ENCODE measurements at regions not wholly inside any gene's neighbourhood (a gene's known extent, or its start where the extent isn't known, plus 50 kb on each side); places are given as distances from the start of the nearest gene placed in this dataset.

- TF ChIP-seq CTCF (IDR thresholded peaks at IDR 0.05; ENCODE audit: low read depth, low read length) = no peak
- in situ Hi-C loops (cut with HindIII; ENCODE audit: low sequenced_read_pairs) = no loop called here
- no peak overlapping the region for H3K4me3 ChIP-seq (ENCODE audit: low read depth, low read length)
- DNase-seq (ENCODE audit: low read depth, low spot score) = no peak
Measured at GRCh38 chr7:156021471-156021870, 209.2 kb upstream of the SHH start.

GRCh38 chr7:156020566-156020965 lies 208.3 kb upstream of the SHH start:
- no peak for TF ChIP-seq CTCF (IDR thresholded peaks at IDR 0.05; ENCODE audit: low read depth, low read length)
- no peak for DNase-seq (ENCODE audit: low read depth, low spot score)
- in situ Hi-C loops (cut with HindIII; ENCODE audit: low sequenced_read_pairs) = no loop called here
- H3K4me3 ChIP-seq (ENCODE audit: low read depth, low read length) = no peak overlapping the region

DNA sequence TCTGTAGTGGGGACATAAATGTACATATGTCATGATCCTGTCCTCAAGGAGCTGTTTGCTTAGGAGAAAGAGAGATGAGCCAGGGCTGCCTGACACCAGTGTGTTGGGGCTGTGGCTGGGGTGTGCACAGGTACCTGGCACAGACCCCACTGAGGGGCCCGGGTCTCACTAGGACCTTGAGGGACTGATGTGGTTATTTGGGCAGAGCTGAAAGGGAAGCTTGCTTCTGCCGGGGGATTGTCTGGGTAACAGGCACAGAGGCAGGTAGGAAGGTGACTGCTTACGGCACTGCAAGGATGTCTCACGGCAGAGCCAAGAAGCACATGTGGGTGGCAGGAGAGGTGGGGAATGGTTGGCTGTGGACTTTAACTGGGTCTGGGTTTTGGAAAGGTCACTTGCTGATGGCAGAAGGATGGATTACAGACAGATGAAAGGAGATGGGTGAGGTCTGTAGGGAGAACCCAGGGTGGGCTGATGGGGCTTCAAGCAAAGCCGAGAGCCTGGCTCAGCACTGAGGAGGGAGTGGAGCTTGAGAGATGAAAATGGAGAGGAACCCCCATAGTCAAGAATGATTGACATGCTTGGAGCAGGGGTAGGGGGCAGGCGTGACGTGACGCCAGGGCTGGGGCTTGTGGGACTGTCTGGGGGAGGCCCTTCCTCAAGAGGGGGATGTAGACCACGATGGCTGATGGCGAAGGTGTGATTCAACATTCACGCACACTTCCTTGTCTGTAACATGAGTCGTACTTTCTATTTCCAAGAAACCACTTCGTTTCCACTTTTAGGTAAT lies 207.7 kb upstream of the SHH start:
- no peak for TF ChIP-seq CTCF (IDR thresholded peaks at IDR 0.05; ENCODE audit: low read depth, low read length)
- no peak for DNase-seq (ENCODE audit: low read depth, low spot score)
- in situ Hi-C loops (cut with HindIII; ENCODE audit: low sequenced_read_pairs) = no loop called here
- no peak overlapping the region for H3K4me3 ChIP-seq (ENCODE audit: low read depth, low read length)

DNA sequence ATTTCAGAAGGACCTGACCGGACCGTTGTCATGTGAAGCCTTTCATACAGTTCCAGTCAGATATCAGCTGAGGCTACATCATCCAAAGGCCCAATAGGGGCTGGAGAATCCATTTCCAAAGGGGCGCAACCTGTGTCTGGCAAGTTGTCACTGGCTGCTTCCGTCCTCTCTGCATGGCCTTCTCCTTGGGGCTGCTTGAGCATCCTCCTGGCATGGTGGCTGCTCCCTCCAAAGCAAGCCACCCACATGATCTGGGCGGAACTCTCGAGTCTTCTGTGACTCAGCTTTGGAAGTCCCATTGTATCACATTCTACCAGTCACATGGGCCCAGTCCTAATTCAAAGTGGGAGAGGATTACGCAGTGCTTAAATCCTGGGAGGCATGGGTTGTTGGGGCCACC lies 207.0 kb upstream of the SHH start:
- no peak overlapping the region for H3K4me3 ChIP-seq (ENCODE audit: low read depth, low read length)
- TF ChIP-seq CTCF (IDR thresholded peaks at IDR 0.05; ENCODE audit: low read depth, low read length) = no peak
- in situ Hi-C loops (cut with HindIII; ENCODE audit: low sequenced_read_pairs) = no loop called here
- no peak for DNase-seq (ENCODE audit: low read depth, low spot score)

GRCh38 chr7:156017916-156018700 lies 205.8 kb upstream of the SHH start:
- in situ Hi-C loops (cut with HindIII; ENCODE audit: low sequenced_read_pairs) = no loop called here
- TF ChIP-seq CTCF (IDR thresholded peaks at IDR 0.05; ENCODE audit: low read depth, low read length) = no peak
- H3K4me3 ChIP-seq (ENCODE audit: low read depth, low read length) = no peak overlapping the region
- no peak for DNase-seq (ENCODE audit: low read depth, low spot score)

DNA sequence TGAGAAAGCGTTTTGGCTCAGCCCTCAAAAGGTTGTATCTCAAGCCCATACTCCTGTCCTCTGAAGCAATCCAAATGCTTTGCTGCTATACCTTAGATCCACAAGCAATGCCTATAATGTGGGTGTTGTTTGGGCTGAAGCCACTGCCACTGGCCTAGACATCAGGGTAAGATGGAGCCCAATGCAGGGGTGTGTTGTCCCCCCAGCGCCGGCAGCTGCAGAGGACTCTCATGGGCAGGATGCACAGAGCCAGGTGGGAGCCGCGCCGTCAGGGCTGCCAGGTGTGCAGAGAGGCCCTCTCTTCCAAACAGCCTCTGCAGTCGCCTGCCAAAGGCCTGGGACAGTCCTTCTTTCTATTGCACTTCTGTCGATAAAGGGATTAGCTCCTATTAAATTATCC lies 205.2 kb upstream of the SHH start:
- no peak for TF ChIP-seq CTCF (IDR thresholded peaks at IDR 0.05; ENCODE audit: low read depth, low read length)
- in situ Hi-C loops (cut with HindIII; ENCODE audit: low sequenced_read_pairs) = no loop called here
- DNase-seq (ENCODE audit: low read depth, low spot score) = no peak
- H3K4me3 ChIP-seq (ENCODE audit: low read depth, low read length) = no peak overlapping the region
